PC-3 (cell line): ENCODE measurements at regions not wholly inside any gene's neighbourhood (a gene's known extent, or its start where the extent isn't known, plus 50 kb on each side); places are given as distances from the start of the nearest gene placed in this dataset.

Experiments used
- ATAC-seq: fragments of 200-7000 bp; cut with Tn5 transposase; 2 replicates; pipeline ENCODE4 v1.9.1; 2020; ENCODE audit warnings: mild to moderate bottlenecking, moderate library complexity
- BruUV-seq: library from RNA; stranded (reverse); fragments of 400-500 nt; replicated peaks from 2 replicates; lab custom pipeline; 2021; lab: Mats Ljungman, UMichigan
- CTCF ChIA-PET: fragments of 300-600 bp; sonication (Branson Sonifier 250); formaldehyde crosslinking; loops from one replicate; lab custom pipeline; 2022; ENCODE audit warnings: antibody characterized with exemption; lab: Charles Lee
- POLR2A ChIA-PET: fragments of 300-600 bp; sonication (Branson Sonifier 250); formaldehyde crosslinking; loops from one replicate; lab custom pipeline; 2022; ENCODE audit warnings: antibody characterized with exemption; ENCODE audit not compliant: unreplicated experiment; lab: Charles Lee
- DNase-seq: peaks from one replicate; pipeline ENCODE4 v3.0.0-alpha.2; 2015
- H2AFZ ChIP-seq: fragments of 300-600 bp; sonication (generic); 2 replicates; pipeline ENCODE4 v1.6.0; 2016; ENCODE audit warnings: antibody characterized with exemption, low read length
- H3F3A ChIP-seq: fragments of 300-600 bp; sonication (generic); one replicate; pipeline ENCODE4 v1.6.0; 2017; ENCODE audit warnings: antibody characterized with exemption, low read length, control low read depth, mild to moderate bottlenecking; ENCODE audit not compliant: unreplicated experiment
- H3K27ac ChIP-seq: fragments of 300-600 bp; sonication (generic); 2 replicates; pipeline ENCODE4 v1.5.1; 2016; ENCODE audit warnings: mild to moderate bottlenecking, low read length
- H3K27me3 ChIP-seq: fragments of 300-600 bp; sonication (generic); 2 replicates; pipeline ENCODE4 v1.6.1; 2016; ENCODE audit warnings: low read length, mixed read lengths
- H3K36me3 ChIP-seq: fragments of 300-600 bp; sonication (generic); 2 replicates; pipeline ENCODE4 v1.6.1; 2016; ENCODE audit warnings: low read depth, mixed run types, low read length, mixed read lengths
- H3K4me1 ChIP-seq: fragments of 300-600 bp; sonication (generic); 2 replicates; pipeline ENCODE4 v1.5.1; 2016; ENCODE audit warnings: low read length; ENCODE audit not compliant: insufficient read depth
- H3K4me2 ChIP-seq: fragments of 300-600 bp; sonication (generic); 2 replicates; pipeline ENCODE4 v1.6.0; 2016; ENCODE audit warnings: low read length
- H3K4me3 ChIP-seq: fragments of 300-600 bp; sonication (generic); 2 replicates; pipeline ENCODE4 v1.5.1; 2016; ENCODE audit warnings: mild to moderate bottlenecking, low read length, mixed read lengths
- H3K79me2 ChIP-seq: fragments of 300-600 bp; sonication (generic); 2 replicates; pipeline ENCODE4 v1.6.1; 2017; ENCODE audit warnings: low read length, mixed read lengths
- H3K9ac ChIP-seq: fragments of 300-600 bp; sonication (generic); 2 replicates; pipeline ENCODE4 v1.6.0; 2016; ENCODE audit warnings: mild to moderate bottlenecking, low read length
- H3K9me2 ChIP-seq: fragments of 300-600 bp; sonication (generic); replicated peaks from 2 replicates; pipeline ENCODE4 v1.6.1; 2016; ENCODE audit warnings: mixed run types, low read length, mixed read lengths
- H3K9me3 ChIP-seq: fragments of 300-600 bp; sonication (generic); 2 replicates; pipeline ENCODE4 v1.6.1; 2016; ENCODE audit warnings: low read length, mixed read lengths
- H4K20me1 ChIP-seq: fragments of 300-600 bp; sonication (generic); 2 replicates; pipeline ENCODE4 v1.6.1; 2016; ENCODE audit warnings: low read length, mixed read lengths
- EZH2 ChIP-seq: fragments of 300-600 bp; sonication (generic); IDR thresholded peaks from one replicate; pipeline ENCODE4 v1.6.1; 2017; ENCODE audit warnings: antibody characterized with exemption, mild to moderate bottlenecking, low read length; ENCODE audit not compliant: unreplicated experiment
- EZH2phosphoT487 ChIP-seq: fragments of 300-600 bp; sonication (generic); IDR thresholded peaks from 2 replicates; pipeline ENCODE4 v1.6.1; 2018; ENCODE audit warnings: mild to moderate bottlenecking, antibody characterized with exemption, low read length, borderline replicate concordance
- intact Hi-C: fragments of 100-400 bp; cut with micrococcal nuclease; formaldehyde crosslinking; loops from 2 replicates; pipeline ENCODE4 v1.9.0; 2023
- TF ChIP-seq, protein P1 (sequence below): fragments of 300-600 bp; sonication (generic); conservative IDR thresholded peaks from 2 replicates; pipeline ENCODE4 v1.5.1; 2017; ENCODE audit warnings: antibody characterized with exemption, low read depth, mild to moderate bottlenecking, low read length

DNA sequence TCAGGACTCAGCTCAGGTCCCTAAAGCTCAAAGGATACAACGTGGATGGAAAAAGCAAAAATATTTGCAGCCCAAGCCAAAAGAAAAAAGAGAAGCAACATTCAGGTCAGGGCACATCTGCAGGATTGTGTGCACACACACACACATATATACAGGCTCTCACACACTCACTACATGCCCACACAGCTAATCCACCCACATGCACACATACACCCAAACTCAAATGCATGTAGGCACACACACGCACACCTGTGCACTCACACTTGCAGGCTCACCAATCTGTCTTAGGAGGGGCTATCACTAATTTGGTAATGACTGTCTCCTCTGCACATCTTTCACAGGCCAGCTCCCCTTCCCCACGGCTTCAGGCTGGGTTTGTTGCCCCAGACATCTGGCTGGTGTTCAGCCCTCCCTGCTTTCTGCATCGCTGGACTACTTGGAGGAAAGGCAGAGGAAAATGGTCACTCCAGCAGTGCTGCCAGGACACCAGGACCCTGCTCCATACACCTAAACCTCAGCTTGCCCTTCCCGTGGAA lies 103.6 kb upstream of the DRD2 start:
- DNase-seq (no peak), ATAC-seq (no peak)
- CTCF ChIA-PET = no interaction called here
- no peak for TF ChIP-seq EZH2
- no peak for TF ChIP-seq EZH2phosphoT487
- TF ChIP-seq, protein P1, sequence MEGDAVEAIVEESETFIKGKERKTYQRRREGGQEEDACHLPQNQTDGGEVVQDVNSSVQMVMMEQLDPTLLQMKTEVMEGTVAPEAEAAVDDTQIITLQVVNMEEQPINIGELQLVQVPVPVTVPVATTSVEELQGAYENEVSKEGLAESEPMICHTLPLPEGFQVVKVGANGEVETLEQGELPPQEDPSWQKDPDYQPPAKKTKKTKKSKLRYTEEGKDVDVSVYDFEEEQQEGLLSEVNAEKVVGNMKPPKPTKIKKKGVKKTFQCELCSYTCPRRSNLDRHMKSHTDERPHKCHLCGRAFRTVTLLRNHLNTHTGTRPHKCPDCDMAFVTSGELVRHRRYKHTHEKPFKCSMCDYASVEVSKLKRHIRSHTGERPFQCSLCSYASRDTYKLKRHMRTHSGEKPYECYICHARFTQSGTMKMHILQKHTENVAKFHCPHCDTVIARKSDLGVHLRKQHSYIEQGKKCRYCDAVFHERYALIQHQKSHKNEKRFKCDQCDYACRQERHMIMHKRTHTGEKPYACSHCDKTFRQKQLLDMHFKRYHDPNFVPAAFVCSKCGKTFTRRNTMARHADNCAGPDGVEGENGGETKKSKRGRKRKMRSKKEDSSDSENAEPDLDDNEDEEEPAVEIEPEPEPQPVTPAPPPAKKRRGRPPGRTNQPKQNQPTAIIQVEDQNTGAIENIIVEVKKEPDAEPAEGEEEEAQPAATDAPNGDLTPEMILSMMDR = no peak
- no peak overlapping the region for H3K4me3 ChIP-seq
- POLR2A ChIA-PET = no interaction called here
- no peaks in the 10 kb centered on the region for H3K79me2 ChIP-seq
- no peaks in the 10 kb centered on the region for H3K4me1 ChIP-seq
- H3F3A ChIP-seq = no peaks in the 10 kb centered on the region
- no TSS peak for BruUV-seq
- H3K27ac ChIP-seq = no peak overlapping the region
- no peaks in the 10 kb centered on the region for H3K9me2 ChIP-seq
- no peak overlapping the region for H2AFZ ChIP-seq
- H3K9ac ChIP-seq = no peak overlapping the region
- H3K36me3 ChIP-seq = no peaks in the 10 kb centered on the region
- no peaks in the 10 kb centered on the region for H3K9me3 ChIP-seq
- no peaks in the 10 kb centered on the region for H3K27me3 ChIP-seq
- intact Hi-C loops = no loop called here
- H3K4me2 ChIP-seq = no peak overlapping the region
- no peaks in the 10 kb centered on the region for H4K20me1 ChIP-seq

DNA sequence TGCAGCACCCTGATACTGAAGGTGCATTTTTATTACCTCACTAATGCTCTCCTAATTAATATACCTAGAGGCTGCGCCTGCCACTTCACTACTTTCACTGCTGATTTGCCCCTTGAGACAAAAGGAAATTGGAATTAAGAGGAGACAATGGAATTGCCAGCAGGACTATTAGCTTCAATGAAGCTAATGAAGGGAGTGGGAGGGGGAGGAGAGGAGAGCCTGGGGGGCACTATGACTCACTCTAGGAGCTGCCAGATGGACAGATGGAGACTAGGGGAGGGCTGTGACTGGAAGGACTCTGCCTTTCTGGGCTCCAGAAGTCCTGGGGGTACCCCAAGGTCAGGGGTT lies 102.8 kb upstream of the DRD2 start:
- Histone ChIP-seq H3K9me2 (no peaks in the 10 kb centered on the region), H3K4me2 (no peak overlapping the region), H3K27ac (no peak overlapping the region), H3K9me3 (no peaks in the 10 kb centered on the region), H3K4me1 (no peaks in the 10 kb centered on the region), H3K36me3 (no peaks in the 10 kb centered on the region), H3K79me2 (no peaks in the 10 kb centered on the region), H3K9ac (no peak overlapping the region), H3K4me3 (no peak overlapping the region), H3F3A (no peaks in the 10 kb centered on the region), H4K20me1 (no peaks in the 10 kb centered on the region), H3K27me3 (no peaks in the 10 kb centered on the region), H2AFZ (no peak overlapping the region)
- no peak for TF ChIP-seq EZH2phosphoT487
- no peak for TF ChIP-seq EZH2
- TF ChIP-seq, protein P1 = no peak
- no TSS peak for BruUV-seq
- ATAC-seq = no peak
- no peak for DNase-seq
- ChIA-PET CTCF (no interaction called here), POLR2A (no interaction called here)
- intact Hi-C loops = no loop called here

DNA sequence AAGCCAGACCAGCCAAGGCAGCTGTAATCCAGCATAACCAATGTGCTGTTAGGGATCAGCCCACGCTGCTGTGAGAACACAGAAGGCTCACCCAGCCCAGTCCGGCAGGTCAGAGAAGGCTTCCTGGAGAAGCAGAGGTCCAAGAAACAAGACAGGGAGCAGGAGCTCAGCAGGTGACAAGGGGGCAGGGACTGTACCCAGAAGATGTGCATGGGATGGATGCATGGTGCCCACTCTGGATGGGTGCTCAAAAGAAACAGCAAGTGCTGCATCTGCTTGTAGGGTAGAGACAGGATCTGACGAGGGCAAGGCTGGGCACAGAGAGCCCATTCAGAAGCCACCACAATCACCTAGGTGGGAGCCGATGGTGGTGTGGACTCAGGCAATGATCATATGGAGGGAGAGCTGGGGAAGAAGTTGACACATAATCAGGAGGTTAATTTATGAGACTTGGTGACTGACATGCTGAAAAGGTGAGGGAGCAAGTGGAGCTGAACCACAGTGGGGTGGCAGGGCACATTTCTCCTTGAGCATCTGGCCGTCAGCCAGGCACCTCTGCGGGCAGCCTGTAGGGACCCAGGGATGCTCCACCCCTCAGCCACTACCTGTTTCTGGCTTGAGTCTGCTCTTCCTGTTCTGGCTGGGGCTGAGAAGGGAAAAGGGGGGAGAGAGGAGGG lies 102.3 kb upstream of the DRD2 start:
- CTCF ChIA-PET = no interaction called here
- H3K27ac ChIP-seq = no peak overlapping the region
- DNase-seq (no peak), ATAC-seq (no peak)
- no peak overlapping the region for H2AFZ ChIP-seq
- no peaks in the 10 kb centered on the region for H3K36me3 ChIP-seq
- intact Hi-C loops = no loop called here
- H3K79me2 ChIP-seq = no peaks in the 10 kb centered on the region
- no TSS peak for BruUV-seq
- no peaks in the 10 kb centered on the region for H3K9me2 ChIP-seq
- H3K9me3 ChIP-seq = no peaks in the 10 kb centered on the region
- H3K27me3 ChIP-seq = no peaks in the 10 kb centered on the region
- H3K4me2 ChIP-seq = no peak overlapping the region
- POLR2A ChIA-PET = no interaction called here
- H3K4me1 ChIP-seq = no peaks in the 10 kb centered on the region
- no peaks in the 10 kb centered on the region for H4K20me1 ChIP-seq
- no peak overlapping the region for H3K4me3 ChIP-seq
- H3F3A ChIP-seq = no peaks in the 10 kb centered on the region
- no peak overlapping the region for H3K9ac ChIP-seq
- TF ChIP-seq EZH2 (no peak), EZH2phosphoT487 (no peak)
- TF ChIP-seq, protein P1 = no peak
